Adrenal gland (tissue), 5 donors: ENCODE measurements at regions not wholly inside any gene's neighbourhood (a gene's known extent, or its start where the extent isn't known, plus 50 kb on each side); places are given as distances from the start of the nearest gene placed in this dataset.

Experiments
- POLR2A ChIP-seq, 2 donors: fragments of 450-650 bp; IDR thresholded peaks; one replicate each; pipeline ENCODE4 v1.6.1; 2017; ENCODE audit warnings: antibody characterized with exemption in 2 of 2, mild to moderate bottlenecking in 2 of 2, moderate library complexity in 1 of 2
- TF ChIP-seq, protein P1 (sequence below), 6 experiments: fragments of 450-650 bp in 4 of 6; fragments of 200-600 bp in 2 of 6; sonication (generic) in 1 of 6; IDR thresholded peaks; 1 replicate in 5 of 6; 2 replicates in 1 of 6; pipeline versions ENCODE4 v1.5.1 to v1.8.0; 2016 to 2021; ENCODE audit warnings: antibody characterized with exemption in 6 of 6, mild to moderate bottlenecking in 2 of 6, moderate library complexity in 1 of 6
- donor health status: DM: no; HTN: no; CAD: no.

DNA sequence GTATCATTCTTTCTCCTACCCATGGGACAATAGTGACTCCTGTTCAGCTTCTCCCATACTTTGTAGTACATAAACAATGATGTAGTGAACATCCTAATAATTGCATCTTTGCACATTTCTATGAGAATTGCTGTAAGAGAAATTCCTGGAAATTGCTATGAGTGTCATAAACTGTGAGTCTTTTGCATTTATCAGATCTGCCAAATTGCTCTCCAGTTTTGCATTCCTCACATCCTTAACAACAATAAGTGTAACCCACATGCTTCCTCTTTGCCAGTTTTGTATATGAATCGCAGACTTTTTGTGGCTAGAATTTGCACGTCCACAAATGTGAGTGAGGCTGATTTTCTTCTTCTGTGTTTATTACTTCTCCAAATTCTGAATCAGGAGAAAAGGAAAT, 124.0 kb upstream of the TBX5 start:
- TF ChIP-seq, protein P1, sequence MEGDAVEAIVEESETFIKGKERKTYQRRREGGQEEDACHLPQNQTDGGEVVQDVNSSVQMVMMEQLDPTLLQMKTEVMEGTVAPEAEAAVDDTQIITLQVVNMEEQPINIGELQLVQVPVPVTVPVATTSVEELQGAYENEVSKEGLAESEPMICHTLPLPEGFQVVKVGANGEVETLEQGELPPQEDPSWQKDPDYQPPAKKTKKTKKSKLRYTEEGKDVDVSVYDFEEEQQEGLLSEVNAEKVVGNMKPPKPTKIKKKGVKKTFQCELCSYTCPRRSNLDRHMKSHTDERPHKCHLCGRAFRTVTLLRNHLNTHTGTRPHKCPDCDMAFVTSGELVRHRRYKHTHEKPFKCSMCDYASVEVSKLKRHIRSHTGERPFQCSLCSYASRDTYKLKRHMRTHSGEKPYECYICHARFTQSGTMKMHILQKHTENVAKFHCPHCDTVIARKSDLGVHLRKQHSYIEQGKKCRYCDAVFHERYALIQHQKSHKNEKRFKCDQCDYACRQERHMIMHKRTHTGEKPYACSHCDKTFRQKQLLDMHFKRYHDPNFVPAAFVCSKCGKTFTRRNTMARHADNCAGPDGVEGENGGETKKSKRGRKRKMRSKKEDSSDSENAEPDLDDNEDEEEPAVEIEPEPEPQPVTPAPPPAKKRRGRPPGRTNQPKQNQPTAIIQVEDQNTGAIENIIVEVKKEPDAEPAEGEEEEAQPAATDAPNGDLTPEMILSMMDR (IDR thresholded peaks at IDR 0.05) = no peak
- no peak for TF ChIP-seq POLR2A (IDR thresholded peaks at IDR 0.05)
